GM13977 (cell line): ENCODE measurements at regions not wholly inside any gene's neighbourhood (a gene's known extent, or its start where the extent isn't known, plus 50 kb on each side); places are given as distances from the start of the nearest gene placed in this dataset.
"Not testable (repeated sequence)": the region's sequence is repeated elsewhere in the genome, so short reads cannot be mapped to it uniquely, and the experiment has no call there.

Experiments used
- DNase-seq: peaks from one replicate; pipeline ENCODE4 v3.0.0; 2012; ENCODE audit warnings: low spot score
- CTCF ChIP-seq: IDR thresholded peaks from 2 replicates; pipeline ENCODE4 v1.5.1; 2012; ENCODE audit warnings: mild to moderate bottlenecking, control low read depth; ENCODE audit not compliant: insufficient read depth; ENCODE audit errors: extremely low read depth, missing control alignments
- in situ Hi-C: fragments of 300-500 bp; cut with MboI; formaldehyde crosslinking; loops from one replicate; pipeline ENCODE4 v1.12.0; 2022; ENCODE audit warnings: low sequenced_read_pairs, low pct_unique_long_range_greater_than_20kb, mixed read lengths, inconsistent platforms; ENCODE audit not compliant: unreplicated experiment

DNA sequence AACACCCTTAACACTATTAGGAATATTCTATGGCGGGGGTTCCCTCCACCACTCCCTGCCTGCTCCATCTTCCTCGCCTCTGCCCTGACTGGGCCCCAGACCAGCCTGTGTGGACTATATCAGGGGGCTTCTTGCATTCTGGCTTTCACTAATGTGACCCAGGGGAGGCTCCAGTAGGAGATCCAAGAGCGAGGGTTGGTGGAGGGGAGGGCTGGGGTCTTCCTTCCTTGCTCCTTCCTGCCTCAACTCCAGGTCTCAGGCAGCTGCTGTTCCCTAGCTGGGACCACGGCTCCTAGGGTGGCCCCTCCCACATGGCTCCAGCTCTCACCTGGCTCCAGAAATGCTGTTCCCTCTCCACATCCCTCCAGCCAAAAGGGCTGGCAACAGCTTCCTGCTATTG is 257.4 kb downstream of the MATN1 start:
- DNase-seq = no peak
- in situ Hi-C loops = no loop called here
- no peak for TF ChIP-seq CTCF

- TF ChIP-seq CTCF = no peak
- DNase-seq = no peak
- in situ Hi-C loops = no loop called here
Measured at GRCh38 chr1:30465096-30465495, 258.3 kb downstream of the MATN1 start.

DNA sequence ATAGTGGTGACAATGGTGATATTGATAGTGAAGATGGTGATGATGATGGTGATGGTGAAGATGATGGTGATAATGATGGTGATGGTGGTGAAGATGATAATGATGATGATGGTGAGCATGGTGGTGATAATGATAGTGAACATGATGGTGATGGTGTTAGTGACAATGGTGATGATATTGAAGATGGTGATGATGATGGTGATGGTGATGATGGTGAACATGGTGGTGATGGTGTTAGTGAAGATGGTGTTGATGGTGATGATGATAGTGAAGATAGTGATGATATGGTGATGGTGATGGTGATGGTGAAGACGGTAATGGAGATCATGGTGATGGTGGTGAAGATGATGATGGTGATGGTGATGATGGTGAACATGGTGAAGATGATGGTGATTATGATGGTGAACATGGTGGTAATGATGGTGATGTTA is 259.2 kb downstream of the MATN1 start:
- no peak for TF ChIP-seq CTCF
- DNase-seq = no peak
- in situ Hi-C loops = no loop called here

- DNase-seq = no peak
- TF ChIP-seq CTCF = no peak
- in situ Hi-C loops = no loop called here
Measured at GRCh38 chr1:30462826-30463425, 260.5 kb downstream of the MATN1 start.

- in situ Hi-C loops = no loop called here
- DNase-seq = no peak
- no peak for TF ChIP-seq CTCF
Measured at GRCh38 chr1:30462166-30462565, 261.2 kb downstream of the MATN1 start.

GRCh38 chr1:30461640-30462039 is 261.7 kb downstream of the MATN1 start:
- TF ChIP-seq CTCF = no peak
- DNase-seq = no peak
- in situ Hi-C loops = no loop called here

GRCh38 chr1:30460661-30461060 is 262.7 kb downstream of the MATN1 start:
- no peak for DNase-seq
- in situ Hi-C loops = no loop called here
- TF ChIP-seq CTCF = no peak

GRCh38 chr1:30458730-30459485 is 264.5 kb downstream of the MATN1 start:
- in situ Hi-C loops, DNase-seq: not testable (repeated sequence)
